ENCODE measurements at regions not wholly inside any gene's neighbourhood (a gene's known extent, or its start where the extent isn't known, plus 50 kb on each side); places are given as distances from the start of the nearest gene placed in this dataset.

GRCh38 chr11:115625502-115625901, 121.3 kb upstream of the CADM1 start:
- no peak for TF ChIP-seq RAD21 (IDR thresholded peaks at IDR 0.05; ENCODE audit: low read depth)
- no peak for TF ChIP-seq CREB1 (IDR thresholded peaks at IDR 0.05; ENCODE audit: low read depth)
- TF ChIP-seq FOXM1 (IDR thresholded peaks at IDR 0.05; ENCODE audit: borderline replicate concordance, low read depth) = no peak
- TF ChIP-seq REST (IDR thresholded peaks at IDR 0.05; ENCODE audit: low read depth) = no peak

Data from Ishikawa (cell line).